Glomerular visceral epithelial cell (primary cell): ENCODE measurements at regions not wholly inside any gene's neighbourhood (a gene's known extent, or its start where the extent isn't known, plus 50 kb on each side); places are given as distances from the start of the nearest gene placed in this dataset.

ENCODE experiments used
- DNase-seq: peaks from one replicate; pipeline ENCODE4 v3.0.0-alpha.2; 2016; ENCODE audit errors: extremely low spot score

- no peak for DNase-seq
These were observed 211.3 kb downstream of the CYP26B1 start for GRCh38 chr2:71936076-71937030.

DNA sequence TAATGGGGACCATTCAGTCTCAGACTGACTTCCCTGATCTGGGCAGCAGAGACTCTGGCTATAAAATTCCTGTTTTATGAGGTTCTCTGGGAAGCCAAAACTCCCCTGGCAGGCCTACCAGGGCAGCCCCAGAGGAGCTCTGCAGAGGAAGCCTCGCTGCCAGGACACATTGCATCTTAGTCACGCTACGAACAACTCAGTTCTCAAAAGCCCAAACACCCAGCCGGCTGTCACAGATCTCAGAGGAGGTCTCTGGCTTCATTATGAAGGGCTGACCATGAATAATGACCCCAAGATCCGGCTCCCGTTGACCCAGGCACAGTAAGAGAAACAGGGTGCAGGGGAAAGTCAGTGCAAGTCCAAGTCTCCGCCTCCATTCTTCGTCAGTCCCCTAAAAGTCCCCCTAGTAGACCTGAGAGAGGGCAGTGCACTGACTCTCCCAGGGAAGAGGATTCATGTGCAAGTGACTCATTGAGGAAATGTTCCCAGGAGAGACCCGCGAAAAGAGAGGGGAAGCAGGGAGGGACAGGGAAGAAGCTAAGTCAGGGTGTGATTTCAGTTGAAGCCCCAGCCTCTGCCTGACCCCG lies 212.3 kb downstream of the CYP26B1 start:
- DNase-seq, result no peak

DNA sequence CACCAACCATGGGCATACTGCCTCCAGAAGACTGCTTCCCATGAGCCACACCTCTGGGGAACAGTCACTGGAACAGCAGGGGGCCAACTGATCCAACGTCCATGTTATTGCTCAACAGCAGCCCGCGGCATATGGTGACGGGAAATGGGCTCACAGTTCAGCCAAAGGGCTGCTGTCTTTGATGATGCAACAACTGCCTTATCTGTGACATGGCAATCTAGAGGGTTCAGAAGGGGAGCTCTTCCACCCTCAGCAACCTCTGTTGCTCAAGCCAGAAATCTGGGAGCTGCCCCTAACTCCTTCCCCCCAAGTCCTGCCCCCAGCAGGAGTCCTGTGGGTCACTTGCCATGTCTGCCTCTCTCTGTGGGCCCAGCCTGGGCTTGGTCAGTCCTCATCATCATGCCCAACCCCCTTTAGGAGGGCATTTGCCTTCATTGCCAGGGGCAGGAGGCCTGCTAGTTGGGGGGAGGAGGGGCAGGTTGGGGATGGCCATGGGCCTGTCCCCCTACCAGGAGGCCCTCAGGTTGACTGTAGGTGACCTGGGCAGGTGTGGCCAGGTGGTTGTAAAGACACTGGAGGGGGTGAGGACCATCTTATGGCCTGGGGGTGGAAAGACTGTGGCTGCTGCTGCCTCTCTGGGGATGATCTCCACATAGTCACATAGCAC lies 212.9 kb downstream of the CYP26B1 start:
- no peak for DNase-seq

- no peak for DNase-seq
These were observed 213.4 kb downstream of the CYP26B1 start for GRCh38 chr2:71934320-71934593.

DNA sequence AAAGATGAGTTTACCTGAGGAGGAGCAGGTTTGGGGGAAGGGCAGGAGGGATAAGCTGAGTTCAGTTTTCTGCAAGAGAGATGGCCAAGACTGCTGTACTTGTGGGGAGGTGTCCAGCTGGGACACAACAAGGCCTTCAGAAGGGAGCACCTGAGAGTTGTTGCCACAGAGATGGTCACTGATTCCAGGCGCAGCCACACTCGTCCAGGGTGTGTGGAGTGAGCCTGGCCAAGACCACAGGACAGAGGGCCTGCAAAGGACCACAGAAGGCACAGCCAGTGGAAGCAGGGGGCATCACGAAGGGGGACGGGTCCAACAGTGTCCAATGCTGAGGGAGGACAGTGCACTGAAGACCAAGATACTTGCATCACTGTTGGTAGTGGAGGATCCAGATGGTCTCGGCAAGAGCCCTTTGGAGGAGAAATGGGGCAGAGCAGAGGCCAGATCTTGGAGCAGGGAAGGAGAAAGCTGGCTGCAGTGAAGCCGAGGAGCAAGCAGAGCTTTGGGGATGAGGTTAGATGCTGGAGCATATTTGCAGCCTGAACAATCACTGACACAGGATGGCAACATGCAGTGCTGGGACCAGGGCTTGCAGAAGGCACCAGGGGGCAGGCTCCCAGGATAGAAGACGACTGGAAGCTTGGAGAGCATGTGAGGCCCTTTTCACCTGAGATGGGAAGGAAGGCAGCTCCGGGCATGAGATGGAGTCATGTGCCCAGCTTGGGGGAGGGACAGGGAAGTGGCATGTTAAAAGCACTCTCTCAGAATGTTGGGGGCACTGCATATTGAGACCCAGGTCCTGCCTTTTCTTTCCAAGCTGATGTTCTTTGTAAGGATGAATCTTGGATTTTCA lies 214.0 kb downstream of the CYP26B1 start:
- no peak for DNase-seq

- no peak for DNase-seq
These were observed 214.7 kb downstream of the CYP26B1 start for GRCh38 chr2:71932780-71933466.

GRCh38 chr2:71932037-71932779 lies 215.5 kb downstream of the CYP26B1 start:
- DNase-seq, result no peak

DNA sequence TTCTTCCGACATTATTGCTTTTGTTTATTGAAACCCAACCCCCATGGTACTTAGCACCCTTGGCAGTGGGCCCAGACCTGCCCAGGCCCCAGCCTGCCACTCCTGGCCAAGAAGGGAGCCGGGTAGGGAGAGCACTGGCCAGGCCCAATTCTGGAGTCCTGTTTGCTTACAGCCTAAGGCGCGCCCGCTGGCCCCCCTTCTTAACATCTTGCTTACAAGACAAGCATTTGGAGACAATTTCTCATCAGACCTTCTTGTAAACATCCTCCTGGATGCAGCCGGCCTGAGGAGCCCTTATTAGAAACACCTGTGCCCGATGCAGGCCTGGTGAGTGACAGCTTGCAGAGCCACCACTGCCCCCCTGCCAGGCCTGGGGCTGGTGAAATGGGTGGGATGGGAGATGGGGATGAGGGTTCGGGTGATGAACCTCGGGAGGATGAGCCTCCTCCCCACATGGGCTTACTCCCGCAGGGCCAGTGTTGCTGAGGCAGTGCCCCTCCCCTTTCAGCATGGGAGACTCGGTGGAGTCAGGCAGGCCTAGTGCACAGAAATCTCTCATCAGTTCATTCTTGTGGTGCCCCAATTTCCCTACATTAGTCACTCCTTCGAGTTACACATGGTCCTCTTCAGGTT lies 217.5 kb downstream of the CYP26B1 start:
- no peak for DNase-seq

GRCh38 chr2:71929482-71929772 lies 218.2 kb downstream of the CYP26B1 start:
- no peak for DNase-seq

DNA sequence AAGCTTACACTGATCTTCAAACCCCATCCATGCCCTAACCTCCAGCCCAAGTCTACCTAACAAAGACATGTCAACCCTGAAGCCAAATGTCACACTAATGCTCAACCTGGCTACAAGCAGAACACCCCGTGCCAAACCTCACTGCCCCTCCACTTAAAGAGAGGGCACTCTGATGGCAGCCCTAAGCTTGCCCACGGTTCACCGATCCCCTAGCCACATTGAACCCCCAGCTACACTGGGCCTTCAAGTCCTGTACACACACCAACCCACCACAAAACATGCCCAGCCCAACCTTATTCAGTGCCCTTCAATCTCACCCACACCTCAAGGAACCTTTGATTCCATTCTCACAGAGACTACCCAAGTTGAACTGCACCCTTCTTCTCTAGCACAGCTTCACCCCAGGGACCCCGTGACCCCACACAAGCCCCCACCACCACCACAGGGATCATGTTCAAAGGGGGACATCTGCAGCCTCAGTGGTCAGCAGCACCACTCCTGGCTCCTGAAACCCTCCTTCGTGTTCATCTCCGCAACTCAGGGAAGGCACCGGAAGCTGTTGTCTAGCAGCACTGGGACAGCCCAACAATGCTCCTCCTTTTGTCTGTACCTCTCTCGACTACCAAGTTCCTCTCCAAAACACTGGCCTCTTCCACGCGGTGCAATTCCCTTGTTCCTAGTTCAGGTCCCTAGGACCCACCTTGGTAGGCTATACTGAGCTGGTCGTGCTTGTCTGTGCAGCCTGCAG lies 218.8 kb downstream of the CYP26B1 start:
- no peak for DNase-seq

DNA sequence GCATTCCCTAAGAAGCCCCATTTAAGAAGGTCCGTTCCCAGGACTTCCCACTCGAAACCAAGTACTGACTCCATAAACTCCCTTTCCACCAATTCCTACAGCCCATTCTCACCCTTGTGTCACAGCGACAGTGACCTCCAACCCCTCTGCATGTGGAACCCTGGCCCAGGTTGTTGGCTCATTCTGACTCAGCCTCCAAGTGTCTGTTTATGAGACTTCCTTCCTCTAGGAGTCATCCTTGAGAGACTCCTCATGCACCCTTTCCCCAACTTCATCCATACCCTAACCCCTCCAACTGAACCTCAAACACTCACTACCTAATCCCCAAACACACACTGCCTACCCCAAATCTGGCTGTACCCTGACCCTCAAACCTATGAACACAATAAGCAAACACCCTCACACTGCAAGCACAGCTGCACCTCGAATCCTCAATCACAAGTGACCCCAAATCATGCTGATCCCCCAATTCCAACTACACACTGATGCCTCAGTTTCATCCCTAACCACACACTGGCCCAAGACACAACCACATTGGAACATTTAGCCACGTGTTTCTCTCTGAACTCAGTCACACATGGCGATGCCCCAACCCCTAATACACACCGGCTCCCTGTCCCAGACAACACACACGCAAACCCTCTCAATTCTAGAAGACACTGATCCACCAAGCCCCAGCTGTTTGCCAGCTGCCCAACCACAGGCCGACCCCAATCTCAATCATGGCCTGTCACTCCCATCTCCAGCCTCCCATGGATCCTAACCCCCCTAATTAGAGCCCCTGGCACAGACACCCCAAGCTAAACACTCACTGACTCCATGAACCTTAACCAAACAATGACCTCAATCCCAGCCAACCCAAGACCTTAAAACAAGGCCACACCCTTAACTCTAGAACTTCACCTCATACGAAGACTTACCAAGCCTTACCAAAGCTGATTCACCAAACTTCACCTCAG lies 219.6 kb downstream of the CYP26B1 start:
- no peak for DNase-seq

- DNase-seq, result no peak
These were observed 220.5 kb downstream of the CYP26B1 start for GRCh38 chr2:71926876-71927756.

GRCh38 chr2:71926089-71926447 lies 221.6 kb downstream of the CYP26B1 start:
- no peak for DNase-seq

- DNase-seq, result peak; percentile 39
These were observed 222.2 kb downstream of the CYP26B1 start for GRCh38 chr2:71925268-71926088.

DNA sequence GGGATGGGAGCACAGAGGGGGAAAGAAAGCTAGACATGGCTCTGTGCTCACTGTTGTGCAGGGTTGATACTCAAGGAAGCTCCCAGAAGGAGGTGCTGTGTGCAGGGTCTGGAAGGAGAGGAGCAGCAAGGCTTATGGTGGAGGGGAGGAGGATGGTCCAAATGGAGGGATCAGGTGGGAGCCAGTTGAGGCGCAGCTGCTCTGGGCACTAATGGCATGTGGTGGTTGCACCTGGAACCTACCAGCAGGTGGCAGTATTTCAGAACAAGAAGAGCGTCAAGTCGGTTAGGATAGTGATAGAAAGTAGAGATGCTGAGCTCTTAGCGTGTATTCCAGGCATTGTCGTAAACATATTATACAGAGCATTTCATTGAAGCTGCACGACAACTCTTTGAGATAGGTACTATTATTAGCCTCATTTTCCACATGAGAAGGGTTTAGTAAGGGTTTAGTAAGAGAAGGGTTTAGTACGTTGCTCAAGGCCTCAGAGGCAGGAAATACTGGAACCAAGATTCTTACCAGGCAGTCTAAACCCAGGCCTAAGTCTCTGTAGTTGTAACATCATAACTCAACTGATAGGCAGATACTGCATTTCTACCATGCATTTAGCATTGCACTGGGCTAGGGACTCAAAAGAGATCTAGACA lies 223.7 kb downstream of the CYP26B1 start:
- DNase-seq, result peak; percentile 35

GRCh38 chr2:71923143-71923525 lies 224.5 kb downstream of the CYP26B1 start:
- DNase-seq, result no peak
